Skeletal muscle tissue (tissue), 3 donors: ENCODE measurements at regions not wholly inside any gene's neighbourhood (a gene's known extent, or its start where the extent isn't known, plus 50 kb on each side); places are given as distances from the start of the nearest gene placed in this dataset.
"Not testable (repeated sequence)": the region's sequence is repeated elsewhere in the genome, so short reads cannot be mapped to it uniquely, and the experiment has no call there.

Experiments
- H3K27ac ChIP-seq: one replicate; pipeline ENCODE4 v1.7.0; 2013; ENCODE audit warnings: mild to moderate bottlenecking, low read depth, low read length, inconsistent platforms
- H3K27me3 ChIP-seq, 3 donors: one replicate each; pipeline ENCODE4 v1.7.0; 2013; ENCODE audit warnings: low read length in 3 of 3; ENCODE audit not compliant: control insufficient read depth in 3 of 3, insufficient read depth in 3 of 3
- H3K36me3 ChIP-seq, 3 donors: one replicate each; pipeline ENCODE4 v1.7.0; 2013; ENCODE audit warnings: low read length in 3 of 3; ENCODE audit not compliant: control insufficient read depth in 3 of 3, insufficient read depth in 3 of 3
- H3K4me1 ChIP-seq, 3 donors: one replicate each; pipeline ENCODE4 v1.7.0; 2013; ENCODE audit warnings: low read length in 3 of 3, mild to moderate bottlenecking in 3 of 3; ENCODE audit not compliant: control insufficient read depth in 3 of 3, insufficient read depth in 3 of 3
- H3K4me3 ChIP-seq, 3 donors: one replicate each; pipeline ENCODE4 v1.7.0; 2013; ENCODE audit warnings: low read length in 3 of 3
- H3K9ac ChIP-seq, 3 donors: one replicate each; pipeline ENCODE4 v1.7.0; 2013; ENCODE audit warnings: low read length in 3 of 3, mild to moderate bottlenecking in 3 of 3, moderate library complexity in 2 of 3, low read depth in 1 of 3
- H3K9me3 ChIP-seq, 3 donors: one replicate each; pipeline ENCODE4 v1.7.0; 2013; ENCODE audit warnings: low read length in 3 of 3; ENCODE audit not compliant: control insufficient read depth in 3 of 3
- donor health status: Osteomylitis.

- Histone ChIP-seq H3K27ac (no peak overlapping the region), H3K4me3 (no peak overlapping the region), H3K9me3 (no peaks in the 10 kb centered on the region), H3K27me3 (no peaks in the 10 kb centered on the region), H3K36me3 (no peaks in the 10 kb centered on the region), H3K4me1 (no peaks in the 10 kb centered on the region), H3K9ac (no peak overlapping the region)
These were observed 281.9 kb upstream of the CELF4 start for GRCh38 chr18:37847544-37847943.

- H3K4me3 ChIP-seq: no peak overlapping the region
- H3K27me3 ChIP-seq: no peaks in the 10 kb centered on the region
- H3K36me3 ChIP-seq: no peaks in the 10 kb centered on the region
- H3K9ac ChIP-seq: no peak overlapping the region
- no peak overlapping the region for H3K27ac ChIP-seq
- no peaks in the 10 kb centered on the region for H3K9me3 ChIP-seq
- H3K4me1 ChIP-seq: no peaks in the 10 kb centered on the region
These were observed 281.4 kb upstream of the CELF4 start for GRCh38 chr18:37846996-37847395.

DNA sequence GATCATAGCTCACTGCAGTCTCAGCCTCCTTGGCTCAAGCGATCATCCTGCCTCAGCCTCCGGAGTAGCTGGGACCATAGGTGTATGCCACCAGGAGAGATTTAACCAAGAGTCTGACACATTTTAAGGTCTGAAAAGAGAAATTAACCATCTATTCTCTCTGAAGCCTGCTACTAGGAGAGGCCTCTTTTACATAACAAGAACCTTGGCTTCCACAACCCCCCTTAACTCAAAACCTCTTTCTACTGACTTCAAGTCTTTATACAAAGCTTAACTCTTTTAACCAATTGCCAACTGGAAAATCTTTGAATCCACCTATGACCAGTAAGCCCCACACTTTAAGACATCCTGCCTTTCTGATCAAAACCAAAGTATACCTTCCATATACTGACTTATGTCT, 279.9 kb upstream of the CELF4 start:
- H3K9ac ChIP-seq: no peak overlapping the region
- no peak overlapping the region for H3K27ac ChIP-seq
- no peaks in the 10 kb centered on the region for H3K27me3 ChIP-seq
- no peak overlapping the region for H3K4me3 ChIP-seq
- H3K36me3 ChIP-seq: no peaks in the 10 kb centered on the region
- H3K4me1 ChIP-seq: no peaks in the 10 kb centered on the region
- H3K9me3 ChIP-seq: no peaks in the 10 kb centered on the region

DNA sequence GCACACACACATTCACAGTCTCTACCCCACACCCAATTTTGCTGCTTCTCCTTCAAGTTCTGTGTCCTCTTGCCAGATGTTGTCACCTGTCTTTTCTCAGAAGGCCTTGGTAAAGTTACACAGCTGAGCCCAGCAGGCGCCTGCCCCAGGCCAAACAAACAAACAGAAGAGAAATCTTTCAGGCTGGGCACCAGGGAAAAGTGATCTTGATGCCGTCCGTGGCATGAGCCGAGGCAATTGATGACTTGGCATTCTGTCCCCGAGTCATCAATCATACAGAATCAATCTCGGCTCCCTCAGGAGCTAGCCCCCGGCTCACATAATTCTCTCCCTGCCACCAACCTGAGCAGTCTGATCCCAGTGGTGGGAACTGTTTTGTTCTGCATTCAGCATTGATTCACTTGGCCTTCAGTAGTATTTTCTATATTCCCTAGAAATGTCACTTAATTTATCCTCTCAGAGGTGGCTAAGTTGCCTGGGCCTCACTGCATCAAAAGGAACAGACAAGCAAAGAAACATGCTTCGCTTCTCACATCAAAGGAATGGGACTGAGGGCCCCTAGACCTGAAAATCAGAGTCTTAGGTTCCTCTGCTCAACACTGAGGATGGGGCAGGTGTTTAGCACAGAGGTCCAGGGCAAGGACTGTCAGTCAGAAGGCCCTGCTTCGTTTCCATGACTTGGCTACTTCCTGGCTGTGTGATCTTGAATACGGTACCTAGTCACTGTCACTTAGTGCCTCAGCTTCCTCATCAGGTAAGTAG, 278.8 kb upstream of the CELF4 start:
- Histone ChIP-seq H3K36me3 (no peaks in the 10 kb centered on the region), H3K9ac (no peak overlapping the region), H3K9me3 (no peaks in the 10 kb centered on the region), H3K27me3 (no peaks in the 10 kb centered on the region), H3K4me1 (no peaks in the 10 kb centered on the region), H3K4me3 (no peak overlapping the region), H3K27ac (no peak overlapping the region)

DNA sequence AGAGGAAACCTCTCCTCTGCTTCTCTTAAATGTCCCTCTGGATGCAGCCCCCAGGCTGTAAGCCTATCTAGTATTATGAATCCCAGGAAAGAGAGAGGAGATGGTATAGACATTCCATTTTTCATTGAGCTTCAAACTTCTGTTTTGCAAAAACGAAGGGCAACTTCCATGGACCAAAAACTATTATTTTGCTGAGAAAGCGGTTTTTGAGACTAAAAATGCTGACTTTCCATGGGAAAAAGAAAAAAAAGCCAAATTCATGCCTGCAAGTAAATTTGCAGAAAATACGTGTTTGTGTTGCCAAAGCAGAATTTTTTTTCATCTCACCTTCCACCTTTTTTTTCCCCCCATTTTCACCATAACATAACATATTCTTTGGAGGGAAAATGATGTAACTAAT, 272.5 kb upstream of the CELF4 start:
- H3K9ac ChIP-seq: no peak overlapping the region
- H3K4me1 ChIP-seq: no peaks in the 10 kb centered on the region
- H3K27ac ChIP-seq: no peak overlapping the region
- H3K4me3 ChIP-seq: no peak overlapping the region
- H3K9me3 ChIP-seq: no peaks in the 10 kb centered on the region
- no peaks in the 10 kb centered on the region for H3K27me3 ChIP-seq
- no peaks in the 10 kb centered on the region for H3K36me3 ChIP-seq

DNA sequence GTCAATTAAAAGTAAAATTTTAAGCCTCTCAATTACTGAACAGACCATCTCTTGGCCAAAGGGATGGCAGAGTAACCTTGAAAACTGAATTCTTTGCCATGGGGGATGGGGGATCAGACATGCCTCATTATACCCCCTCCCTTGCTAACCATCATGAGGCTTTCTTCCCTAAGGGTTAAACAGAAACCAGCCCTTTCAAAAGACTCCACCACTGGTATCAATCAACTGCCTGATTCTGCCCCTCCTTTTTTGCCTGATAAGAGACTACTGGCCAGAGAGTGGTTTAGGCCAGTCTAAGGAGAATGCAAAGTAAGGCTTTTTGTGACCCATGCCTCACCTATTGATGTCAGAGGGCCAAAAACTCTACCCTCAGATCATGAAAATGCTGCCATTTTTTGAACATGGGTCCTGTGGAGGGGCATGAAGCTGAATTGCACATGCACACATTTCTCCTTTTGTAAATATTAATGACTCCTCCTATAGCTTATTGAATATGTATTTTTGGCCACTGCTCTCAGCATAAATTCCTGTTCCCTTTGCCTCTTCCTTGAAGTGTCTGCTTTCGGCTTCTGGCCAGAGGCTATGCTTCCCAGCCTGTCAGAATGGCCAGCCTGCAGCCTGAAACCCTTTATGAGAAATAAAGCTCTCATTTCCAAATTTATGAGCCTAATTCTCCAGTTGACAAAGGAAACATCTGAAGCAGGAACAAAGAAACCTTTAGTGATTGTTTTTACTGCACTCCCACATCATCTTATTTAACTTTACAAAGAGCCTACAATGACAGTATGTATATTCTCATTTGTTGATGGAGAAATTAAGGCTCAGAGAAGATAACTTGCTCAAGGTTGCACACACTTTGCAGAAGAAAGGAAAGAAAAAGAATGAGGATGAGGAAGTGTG, 270.7 kb upstream of the CELF4 start:
- H3K36me3 ChIP-seq: no peaks in the 10 kb centered on the region
- no peaks in the 10 kb centered on the region for H3K4me1 ChIP-seq
- no peak overlapping the region for H3K9ac ChIP-seq
- no peaks in the 10 kb centered on the region for H3K27me3 ChIP-seq
- H3K9me3 ChIP-seq: no peaks in the 10 kb centered on the region
- no peak overlapping the region for H3K27ac ChIP-seq
- no peak overlapping the region for H3K4me3 ChIP-seq

- not testable (repeated sequence) for H3K36me3 ChIP-seq
These were observed 266.6 kb upstream of the CELF4 start for GRCh38 chr18:37832010-37832695.

GRCh38 chr18:37812961-37813360, 247.4 kb upstream of the CELF4 start:
- H3K27me3 ChIP-seq: no peaks in the 10 kb centered on the region
- no peak overlapping the region for H3K27ac ChIP-seq
- no peaks in the 10 kb centered on the region for H3K4me1 ChIP-seq
- no peaks in the 10 kb centered on the region for H3K36me3 ChIP-seq
- no peaks in the 10 kb centered on the region for H3K9me3 ChIP-seq
- H3K9ac ChIP-seq: no peak overlapping the region
- no peak overlapping the region for H3K4me3 ChIP-seq

More at GRCh38 chr18:37832010-37832695, 266.6 kb upstream of the CELF4 start:
- H3K4me1 ChIP-seq, H3K27ac ChIP-seq, H3K27me3 ChIP-seq, H3K9me3 ChIP-seq, H3K4me3 ChIP-seq, H3K9ac ChIP-seq: not testable (repeated sequence)

GRCh38 chr18:37805773-37806404, 240.3 kb upstream of the CELF4 start:
- Histone ChIP-seq H3K27ac (no peak overlapping the region), H3K4me3 (no peak overlapping the region), H3K36me3 (no peaks in the 10 kb centered on the region), H3K9me3 (no peaks in the 10 kb centered on the region), H3K9ac (no peak overlapping the region), H3K4me1 (no peaks in the 10 kb centered on the region), H3K27me3 (no peaks in the 10 kb centered on the region)
